K562 (cell line): ENCODE measurements at regions not wholly inside any gene's neighbourhood (a gene's known extent, or its start where the extent isn't known, plus 50 kb on each side); places are given as distances from the start of the nearest gene placed in this dataset.
A peak's percentile ranks its signal among the peaks of the same experiment; 100 is the strongest.

Source experiments
- BHLHE40 ChIP-seq: IDR thresholded peaks from 2 replicates; pipeline ENCODE4 v1.6.1; 2011; ENCODE audit warnings: low read length, improper control_type of control experiment
- BRD4 ChIP-seq: fragments of 200-600 bp; sonication (generic); IDR thresholded peaks from 2 replicates; pipeline ENCODE4 v1.6.1; 2017; ENCODE audit warnings: inconsistent platforms
- CHD2 ChIP-seq: IDR thresholded peaks from 2 replicates; pipeline ENCODE4 v1.6.1; 2011; ENCODE audit warnings: low read depth, low read length
- ELF1 ChIP-seq: fragments of 200-800 bp; sonication (Bioruptor generic); IDR thresholded peaks from 2 replicates; pipeline ENCODE4 v1.6.1; 2016; ENCODE audit warnings: missing genetic modification characterization, missing compliant biosample characterization
- GATAD2A ChIP-seq: fragments of 450-650 bp; IDR thresholded peaks from 2 replicates; pipeline ENCODE4 v1.6.1; 2017
- HDGF ChIP-seq: fragments of 450-650 bp; IDR thresholded peaks from 2 replicates; pipeline ENCODE4 v1.6.1; 2016
- HNRNPUL1 ChIP-seq: fragments of 200-400 bp; formaldehyde crosslinking; IDR thresholded peaks from 2 replicates; pipeline ENCODE4 v1.6.1; 2017; ENCODE audit warnings: low read length
- HOXB6 ChIP-seq: fragments of 250-450 bp; sonication (Bioruptor Pico); IDR thresholded peaks from 2 replicates; pipeline ENCODE4 v1.5.1; 2022; ENCODE audit warnings: mild to moderate bottlenecking, borderline replicate concordance
- ILK ChIP-seq: fragments of 450-650 bp; IDR thresholded peaks from 2 replicates; pipeline ENCODE4 v1.6.1; 2016; ENCODE audit warnings: missing genetic modification characterization, low read depth, mild to moderate bottlenecking, missing compliant biosample characterization, moderate library complexity, borderline replicate concordance
- NBN ChIP-seq: fragments of 450-650 bp; IDR thresholded peaks from 2 replicates; pipeline ENCODE4 v1.6.1; 2016; ENCODE audit warnings: low read depth, mild to moderate bottlenecking
- NFRKB ChIP-seq: fragments of 450-650 bp; IDR thresholded peaks from 2 replicates; pipeline ENCODE4 v1.6.1; 2016; ENCODE audit warnings: low read depth
- NR1H2 ChIP-seq: sonication (generic); formaldehyde crosslinking; IDR thresholded peaks from 2 replicates; pipeline ENCODE4 v1.4.0; 2020; ENCODE audit warnings: mild to moderate bottlenecking, missing genetic modification reagents
- NR2C1 ChIP-seq, 2 experiments: fragments of 450-650 bp; IDR thresholded peaks; 2 replicates each; pipeline ENCODE4 v1.6.1; 2017; ENCODE audit warnings: mild to moderate bottlenecking in 2 of 2, antibody characterized with exemption in 1 of 2, inconsistent platforms in 1 of 2, missing compliant biosample characterization in 1 of 2, missing genetic modification characterization in 1 of 2
- POLR3A ChIP-seq: IDR thresholded peaks from 2 replicates; pipeline ENCODE4 v1.6.1; 2011; ENCODE audit warnings: borderline replicate concordance, mild to moderate bottlenecking, moderate library complexity; ENCODE audit not compliant: insufficient read length, insufficient read depth; ENCODE audit errors: extremely low read depth
- STAT5B ChIP-seq: fragments of 250-450 bp; sonication (Bioruptor Pico); IDR thresholded peaks from 2 replicates; pipeline ENCODE4 v1.8.0; 2021; ENCODE audit warnings: mild to moderate bottlenecking, inconsistent platforms
- TCFL5 ChIP-seq: fragments of 250-450 bp; sonication (Bioruptor Pico); conservative IDR thresholded peaks from 2 replicates; pipeline ENCODE4 v1.6.1; 2021; ENCODE audit warnings: mild to moderate bottlenecking, moderate library complexity, matching md5 sums
- TRIM28 ChIP-seq: fragments of 450-650 bp; IDR thresholded peaks from 2 replicates; pipeline ENCODE4 v1.6.1; 2017
- U2AF1 ChIP-seq: fragments of 200-400 bp; formaldehyde crosslinking; optimal IDR thresholded peaks from 2 replicates; pipeline ENCODE3; 2017; ENCODE audit warnings: mild to moderate bottlenecking, low read depth, low read length, moderate library complexity
- XRCC5 ChIP-seq: fragments of 200-400 bp; formaldehyde crosslinking; IDR thresholded peaks from 2 replicates; pipeline ENCODE4 v1.6.1; 2017; ENCODE audit warnings: low read depth, mild to moderate bottlenecking, low read length
- ZBTB8A ChIP-seq: fragments of 450-650 bp; IDR thresholded peaks from 2 replicates; pipeline ENCODE4 v1.6.1; 2018; ENCODE audit warnings: mild to moderate bottlenecking, moderate library complexity; ENCODE audit not compliant: partially characterized antibody
- ZFPM2 ChIP-seq: fragments of 250-450 bp; sonication (Bioruptor Pico); IDR thresholded peaks from 2 replicates; pipeline ENCODE4 v1.5.1; 2022; ENCODE audit warnings: mild to moderate bottlenecking
- ZNF311 ChIP-seq: fragments of 250-450 bp; sonication (Bioruptor Pico); IDR thresholded peaks from 2 replicates; pipeline ENCODE4 v1.4.0; 2020; ENCODE audit warnings: mild to moderate bottlenecking, moderate library complexity
- ZNF408 ChIP-seq: fragments of 250-450 bp; sonication (Bioruptor Pico); IDR thresholded peaks from 2 replicates; pipeline ENCODE4 v1.4.0; 2020; ENCODE audit warnings: low read depth, mild to moderate bottlenecking, moderate library complexity
- TF ChIP-seq, protein P1 (sequence below), 2 experiments: fragments of 150-350 bp in 1 of 2; IDR thresholded peaks; 2 replicates each; pipeline ENCODE4 v1.6.1; 2012 to 2016; ENCODE audit warnings: low read depth in 2 of 2, low read length in 2 of 2, mild to moderate bottlenecking in 1 of 2, moderate library complexity in 1 of 2
- TF ChIP-seq, protein P2 (sequence below): fragments of 450-650 bp; conservative IDR thresholded peaks from 2 replicates; pipeline ENCODE4 v1.6.1; 2016; ENCODE audit warnings: missing genetic modification characterization, low read depth, mild to moderate bottlenecking, control low read depth, missing compliant biosample characterization
- TF ChIP-seq, protein P3 (sequence below): sonication (generic); formaldehyde crosslinking; IDR thresholded peaks from 2 replicates; pipeline ENCODE4 v1.9.0; 2022; ENCODE audit warnings: mild to moderate bottlenecking, missing genetic modification reagents

DNA sequence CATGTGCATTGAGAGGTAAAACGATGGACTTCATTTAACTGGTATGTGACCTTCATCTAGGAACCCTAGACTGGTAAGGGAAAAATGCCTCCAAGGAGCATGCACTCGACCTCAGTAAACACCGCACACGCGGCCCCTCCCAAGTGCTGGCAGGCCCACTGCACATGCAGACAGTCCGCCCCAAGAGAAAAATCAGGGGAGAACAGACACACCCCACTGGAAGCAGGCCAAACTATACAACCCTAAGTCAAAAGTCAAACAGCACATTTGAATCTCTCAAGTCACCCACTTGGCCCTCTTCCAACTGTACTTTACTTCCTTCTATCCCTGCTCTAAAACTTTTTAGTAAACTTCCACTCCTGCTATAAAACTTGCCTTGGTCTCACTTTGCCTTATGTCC lies 250.1 kb upstream of the HES1 start (continued):
- TF ChIP-seq BRD4 = no peak
- no peak for TF ChIP-seq NR1H2
- no peak for TF ChIP-seq ZNF311 (CRISPR knock-in tag)
- TF ChIP-seq NBN = no peak
- TF ChIP-seq, protein P1, sequence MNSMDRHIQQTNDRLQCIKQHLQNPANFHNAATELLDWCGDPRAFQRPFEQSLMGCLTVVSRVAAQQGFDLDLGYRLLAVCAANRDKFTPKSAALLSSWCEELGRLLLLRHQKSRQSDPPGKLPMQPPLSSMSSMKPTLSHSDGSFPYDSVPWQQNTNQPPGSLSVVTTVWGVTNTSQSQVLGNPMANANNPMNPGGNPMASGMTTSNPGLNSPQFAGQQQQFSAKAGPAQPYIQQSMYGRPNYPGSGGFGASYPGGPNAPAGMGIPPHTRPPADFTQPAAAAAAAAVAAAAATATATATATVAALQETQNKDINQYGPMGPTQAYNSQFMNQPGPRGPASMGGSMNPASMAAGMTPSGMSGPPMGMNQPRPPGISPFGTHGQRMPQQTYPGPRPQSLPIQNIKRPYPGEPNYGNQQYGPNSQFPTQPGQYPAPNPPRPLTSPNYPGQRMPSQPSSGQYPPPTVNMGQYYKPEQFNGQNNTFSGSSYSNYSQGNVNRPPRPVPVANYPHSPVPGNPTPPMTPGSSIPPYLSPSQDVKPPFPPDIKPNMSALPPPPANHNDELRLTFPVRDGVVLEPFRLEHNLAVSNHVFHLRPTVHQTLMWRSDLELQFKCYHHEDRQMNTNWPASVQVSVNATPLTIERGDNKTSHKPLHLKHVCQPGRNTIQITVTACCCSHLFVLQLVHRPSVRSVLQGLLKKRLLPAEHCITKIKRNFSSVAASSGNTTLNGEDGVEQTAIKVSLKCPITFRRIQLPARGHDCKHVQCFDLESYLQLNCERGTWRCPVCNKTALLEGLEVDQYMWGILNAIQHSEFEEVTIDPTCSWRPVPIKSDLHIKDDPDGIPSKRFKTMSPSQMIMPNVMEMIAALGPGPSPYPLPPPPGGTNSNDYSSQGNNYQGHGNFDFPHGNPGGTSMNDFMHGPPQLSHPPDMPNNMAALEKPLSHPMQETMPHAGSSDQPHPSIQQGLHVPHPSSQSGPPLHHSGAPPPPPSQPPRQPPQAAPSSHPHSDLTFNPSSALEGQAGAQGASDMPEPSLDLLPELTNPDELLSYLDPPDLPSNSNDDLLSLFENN (IDR thresholded peaks at IDR 0.05; ENCODE audit: low read depth in 2 of 2, low read length in 2 of 2) = 0 out of 4 replicates have a peak, but pooled peaks of 1 of the 2 experiments have one; percentile 31
- no peak for TF ChIP-seq STAT5B (CRISPR knock-in tag)
- TF ChIP-seq, protein P2, sequence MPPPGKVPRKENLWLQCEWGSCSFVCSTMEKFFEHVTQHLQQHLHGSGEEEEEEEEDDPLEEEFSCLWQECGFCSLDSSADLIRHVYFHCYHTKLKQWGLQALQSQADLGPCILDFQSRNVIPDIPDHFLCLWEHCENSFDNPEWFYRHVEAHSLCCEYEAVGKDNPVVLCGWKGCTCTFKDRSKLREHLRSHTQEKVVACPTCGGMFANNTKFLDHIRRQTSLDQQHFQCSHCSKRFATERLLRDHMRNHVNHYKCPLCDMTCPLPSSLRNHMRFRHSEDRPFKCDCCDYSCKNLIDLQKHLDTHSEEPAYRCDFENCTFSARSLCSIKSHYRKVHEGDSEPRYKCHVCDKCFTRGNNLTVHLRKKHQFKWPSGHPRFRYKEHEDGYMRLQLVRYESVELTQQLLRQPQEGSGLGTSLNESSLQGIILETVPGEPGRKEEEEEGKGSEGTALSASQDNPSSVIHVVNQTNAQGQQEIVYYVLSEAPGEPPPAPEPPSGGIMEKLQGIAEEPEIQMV = no peak
- no peak for TF ChIP-seq HDGF
- TF ChIP-seq, protein P3, sequence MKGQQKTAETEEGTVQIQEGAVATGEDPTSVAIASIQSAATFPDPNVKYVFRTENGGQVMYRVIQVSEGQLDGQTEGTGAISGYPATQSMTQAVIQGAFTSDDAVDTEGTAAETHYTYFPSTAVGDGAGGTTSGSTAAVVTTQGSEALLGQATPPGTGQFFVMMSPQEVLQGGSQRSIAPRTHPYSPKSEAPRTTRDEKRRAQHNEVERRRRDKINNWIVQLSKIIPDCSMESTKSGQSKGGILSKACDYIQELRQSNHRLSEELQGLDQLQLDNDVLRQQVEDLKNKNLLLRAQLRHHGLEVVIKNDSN (CRISPR knock-in tag) = no peak
- no peak for TF ChIP-seq POLR3A
- no peak for TF ChIP-seq TRIM28
- TF ChIP-seq XRCC5 = no peak
- TF ChIP-seq NR2C1 (IDR thresholded peaks at IDR 0.05) = peak; percentile 32; the same call in 1 of the 2 replicates
- TF ChIP-seq NR2C1 (tag; IDR thresholded peaks at IDR 0.05) = no peak; the same call in 1 of the 2 replicates
- TF ChIP-seq ZFPM2 (CRISPR knock-in tag) = no peak
- no peak for TF ChIP-seq NFRKB
- TF ChIP-seq ELF1 = no peak
- no peak for TF ChIP-seq TCFL5
- TF ChIP-seq ILK (tag) = no peak
- TF ChIP-seq BHLHE40 = peak; percentile 90
- TF ChIP-seq HOXB6 (CRISPR knock-in tag) = no peak
- no peak for TF ChIP-seq HNRNPUL1
- TF ChIP-seq ZBTB8A = no peak
- TF ChIP-seq U2AF1 = no peak
- no peak for TF ChIP-seq ZNF408 (CRISPR knock-in tag)
- TF ChIP-seq CHD2 = no peak
- no peak for TF ChIP-seq GATAD2A
